Astrocyte of the cerebellum (primary cell): ENCODE measurements at regions not wholly inside any gene's neighbourhood (a gene's known extent, or its start where the extent isn't known, plus 50 kb on each side); places are given as distances from the start of the nearest gene placed in this dataset.
A peak's percentile ranks its signal among the peaks of the same experiment; 100 is the strongest.

Source experiments
- DNase-seq: peaks from one replicate; pipeline ENCODE4 v3.0.0-alpha.2; 2011; ENCODE audit warnings: low read depth
- H3K4me3 ChIP-seq: 2 replicates; pipeline ENCODE4 v1.5.1; 2011; ENCODE audit warnings: mild to moderate bottlenecking, low read depth, low read length, moderate library complexity
- in situ Hi-C: cut with HindIII; loops from 2 replicates; pipeline ENCODE4 v1.10.0; 2017; ENCODE audit warnings: low sequenced_read_pairs
- TF ChIP-seq, protein P1 (sequence below): IDR thresholded peaks from 2 replicates; pipeline ENCODE4 v1.5.1; 2012; ENCODE audit warnings: low read length, low read depth, moderate library complexity, mild to moderate bottlenecking; ENCODE audit errors: missing control alignments

DNA sequence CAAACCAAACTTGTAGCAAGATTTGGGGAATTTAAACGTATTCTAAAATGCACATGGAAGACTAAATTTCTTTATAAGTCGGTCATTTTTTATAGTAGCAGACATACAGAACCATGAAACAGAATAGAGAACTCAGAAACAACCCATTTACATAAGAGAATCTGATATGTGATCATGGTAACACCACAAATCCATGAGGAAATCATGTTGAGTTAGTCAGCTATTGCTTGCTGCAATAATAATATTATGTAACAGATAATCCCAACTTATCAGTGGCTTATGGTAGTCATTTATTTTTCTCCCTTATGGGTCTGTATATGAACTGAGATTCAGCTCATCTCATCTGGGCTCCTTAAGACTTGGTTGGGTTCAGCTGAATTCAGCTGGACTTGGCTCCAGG is 103.4 kb upstream of the SERTAD2 start:
- no peak for DNase-seq
- in situ Hi-C loops: no loop called here
- TF ChIP-seq, protein P1, sequence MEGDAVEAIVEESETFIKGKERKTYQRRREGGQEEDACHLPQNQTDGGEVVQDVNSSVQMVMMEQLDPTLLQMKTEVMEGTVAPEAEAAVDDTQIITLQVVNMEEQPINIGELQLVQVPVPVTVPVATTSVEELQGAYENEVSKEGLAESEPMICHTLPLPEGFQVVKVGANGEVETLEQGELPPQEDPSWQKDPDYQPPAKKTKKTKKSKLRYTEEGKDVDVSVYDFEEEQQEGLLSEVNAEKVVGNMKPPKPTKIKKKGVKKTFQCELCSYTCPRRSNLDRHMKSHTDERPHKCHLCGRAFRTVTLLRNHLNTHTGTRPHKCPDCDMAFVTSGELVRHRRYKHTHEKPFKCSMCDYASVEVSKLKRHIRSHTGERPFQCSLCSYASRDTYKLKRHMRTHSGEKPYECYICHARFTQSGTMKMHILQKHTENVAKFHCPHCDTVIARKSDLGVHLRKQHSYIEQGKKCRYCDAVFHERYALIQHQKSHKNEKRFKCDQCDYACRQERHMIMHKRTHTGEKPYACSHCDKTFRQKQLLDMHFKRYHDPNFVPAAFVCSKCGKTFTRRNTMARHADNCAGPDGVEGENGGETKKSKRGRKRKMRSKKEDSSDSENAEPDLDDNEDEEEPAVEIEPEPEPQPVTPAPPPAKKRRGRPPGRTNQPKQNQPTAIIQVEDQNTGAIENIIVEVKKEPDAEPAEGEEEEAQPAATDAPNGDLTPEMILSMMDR: no peak

DNA sequence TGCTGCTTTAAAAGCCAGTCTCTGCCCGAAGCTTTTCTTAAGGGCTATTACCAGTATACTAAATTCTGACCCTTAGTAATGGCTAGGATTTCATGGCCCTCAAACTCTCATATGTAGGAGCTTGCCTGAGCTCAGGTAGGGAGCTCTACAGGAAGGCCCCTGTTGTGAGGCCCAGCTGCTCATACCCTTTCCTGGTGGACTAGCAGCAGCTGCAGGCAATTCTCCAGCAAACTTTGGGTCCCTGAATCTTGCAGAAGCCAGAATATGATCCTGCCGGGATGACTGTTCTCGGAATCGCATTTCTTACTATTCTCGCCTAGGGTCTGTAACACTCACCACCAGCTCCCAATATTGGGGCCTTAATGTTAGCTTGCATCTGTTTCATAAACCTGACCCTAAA is 106.4 kb upstream of the SERTAD2 start:
- in situ Hi-C loops: loop anchor here (5.0 kb wide), 1 partner anchor 37 kb away; no protein-coding TSS in a partner anchor
- TF ChIP-seq, protein P1: no peak

More for the DNA sequence above, 103.4 kb upstream of the SERTAD2 start:
- H3K4me3 ChIP-seq: no peak overlapping the region

DNA sequence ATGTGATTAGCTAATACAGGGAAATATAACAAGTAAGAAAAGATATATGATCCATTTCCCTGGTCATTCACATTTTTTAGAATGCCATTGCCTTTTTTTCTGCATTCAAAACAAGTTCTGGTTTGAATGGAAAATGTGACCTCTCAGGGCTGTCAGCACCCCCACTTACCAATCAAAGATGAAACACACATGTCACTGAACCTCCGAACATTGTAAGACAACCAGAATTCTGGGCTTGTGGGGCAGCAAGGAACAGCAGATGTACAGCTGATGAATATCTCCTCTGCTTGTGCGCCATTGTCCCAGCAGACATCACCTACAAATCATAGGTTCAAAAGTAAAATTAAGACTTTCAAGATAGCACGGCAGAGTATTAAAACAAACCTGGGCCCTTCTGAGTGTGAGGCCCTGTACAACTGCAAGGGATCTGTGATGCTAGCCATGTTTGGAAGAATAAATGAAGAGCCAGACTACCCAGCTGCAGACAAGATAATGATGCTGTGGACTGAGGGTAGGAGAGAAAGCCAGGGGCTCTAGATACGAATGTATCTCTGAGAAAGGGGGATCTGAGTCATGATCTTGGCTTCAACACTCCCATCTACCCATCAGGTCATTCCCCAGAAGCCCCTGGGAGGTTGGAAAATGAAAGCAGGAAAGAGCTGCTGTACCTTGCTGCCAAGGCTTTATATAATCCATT is 108.7 kb upstream of the SERTAD2 start:
- no peak overlapping the region for H3K4me3 ChIP-seq
- in situ Hi-C loops: loop anchor here (5.0 kb wide), 1 partner anchor 35 kb away; no protein-coding TSS in a partner anchor
- TF ChIP-seq, protein P1: no peak
- DNase-seq: no peak

More for the DNA sequence above, 106.4 kb upstream of the SERTAD2 start:
- no peak overlapping the region for H3K4me3 ChIP-seq
- no peak for DNase-seq

DNA sequence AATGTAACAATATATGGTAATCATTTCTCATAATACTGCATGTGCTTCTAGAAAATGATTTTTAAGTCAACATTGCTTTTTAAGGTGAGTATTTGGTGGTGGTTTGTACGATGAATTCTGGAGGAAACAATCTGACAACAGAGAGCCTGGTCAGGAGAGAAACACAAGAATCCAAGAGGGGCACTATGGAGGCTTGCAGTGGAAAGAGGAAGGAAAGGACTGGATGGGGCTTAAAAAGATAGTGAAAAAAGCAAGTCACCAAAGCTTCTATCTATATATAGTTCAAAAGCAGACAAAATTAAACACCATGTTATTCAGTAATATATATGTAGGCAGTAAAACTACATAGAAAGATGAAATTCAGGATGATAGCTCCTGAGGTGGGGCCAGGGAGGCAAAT is 109.4 kb upstream of the SERTAD2 start:
- TF ChIP-seq, protein P1: no peak
- in situ Hi-C loops: loop anchor here (5.0 kb wide), 1 partner anchor 34 kb away; no protein-coding TSS in a partner anchor
- no peak for DNase-seq
- H3K4me3 ChIP-seq: no peak overlapping the region

DNA sequence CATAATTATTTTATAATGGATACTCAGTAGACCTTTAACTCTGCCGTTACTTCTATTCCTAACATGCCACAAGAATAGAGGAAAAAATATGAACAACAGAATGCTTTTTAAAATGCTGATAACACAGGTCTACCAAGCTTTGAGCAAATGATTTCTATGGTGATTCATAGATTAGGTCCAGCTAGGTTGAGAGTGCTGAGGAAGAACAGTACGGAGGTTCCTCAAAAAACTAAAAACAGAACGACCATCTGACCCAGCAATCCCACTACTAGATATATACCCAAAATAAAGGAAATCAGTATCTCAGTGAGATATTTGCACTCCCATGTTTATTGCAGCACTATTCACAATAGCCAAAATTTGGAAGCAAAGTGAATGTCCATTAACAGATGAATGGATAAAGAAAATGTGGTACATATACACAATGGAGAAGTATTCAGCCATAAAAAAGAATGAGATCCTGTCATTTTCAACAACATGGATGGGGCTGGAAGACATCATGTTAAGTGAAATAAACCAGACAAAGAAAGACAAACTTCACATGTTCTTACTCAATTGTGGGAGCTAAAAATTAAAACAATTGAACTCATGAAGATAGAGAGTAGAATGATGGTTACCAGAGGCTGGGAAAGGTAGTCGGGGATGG is 111.6 kb upstream of the SERTAD2 start:
- H3K4me3 ChIP-seq: no peak overlapping the region
- in situ Hi-C loops: loop anchor here (5.0 kb wide), 1 partner anchor 97 kb away; no protein-coding TSS in a partner anchor
- TF ChIP-seq, protein P1: no peak
- no peak for DNase-seq

DNA sequence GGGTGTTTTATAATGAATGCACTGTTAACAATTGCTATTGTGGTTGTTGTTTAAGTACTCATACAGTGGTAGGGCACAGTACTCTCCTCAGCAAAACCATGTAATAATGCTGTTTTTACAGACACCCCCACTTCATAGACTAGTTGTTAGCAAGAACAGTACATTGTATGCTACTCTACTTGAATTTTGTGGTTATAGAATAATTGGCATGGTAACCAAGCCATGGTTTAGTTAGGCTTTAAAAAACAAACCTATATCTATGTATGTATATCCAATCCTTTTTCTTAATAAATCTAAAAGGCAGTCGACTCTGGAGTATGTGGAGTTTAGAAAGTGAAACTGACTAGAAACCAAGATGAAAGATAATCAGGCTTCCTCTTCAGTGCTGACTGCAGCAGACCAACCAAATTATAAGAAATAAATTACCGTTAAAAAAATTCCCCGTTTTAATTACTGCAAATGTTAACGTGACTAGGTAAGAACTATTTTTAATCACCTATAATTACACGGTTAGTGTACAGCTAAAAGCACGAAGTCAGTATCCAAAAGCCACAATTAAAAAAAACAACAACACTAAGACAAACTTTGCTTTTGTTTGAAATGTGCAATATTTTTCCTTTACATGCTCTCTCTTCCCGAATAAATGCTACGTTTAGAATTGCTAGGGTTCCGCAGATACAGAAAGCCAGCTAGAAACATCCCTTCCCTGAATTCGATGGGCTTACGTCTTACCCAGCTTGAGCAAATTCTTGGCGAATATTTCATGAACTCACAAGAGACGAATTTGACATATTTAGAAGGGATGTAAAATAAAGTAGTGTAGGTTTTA is 113.3 kb upstream of the SERTAD2 start:
- TF ChIP-seq, protein P1: no peak
- H3K4me3 ChIP-seq: peak overlapping the region; percentile 52
- in situ Hi-C loops: loop anchor here (5.0 kb wide), 1 partner anchor 95 kb away; no protein-coding TSS in a partner anchor
- no peak for DNase-seq
